GM19193 (cell line): ENCODE measurements at regions not wholly inside any gene's neighbourhood (a gene's known extent, or its start where the extent isn't known, plus 50 kb on each side); places are given as distances from the start of the nearest gene placed in this dataset.

Experiments
- POLR2A ChIP-seq: IDR thresholded peaks from 4 replicates; pipeline ENCODE4 v1.6.1; 2011; ENCODE audit not compliant: insufficient read depth, insufficient read length; ENCODE audit errors: extremely low read depth

DNA sequence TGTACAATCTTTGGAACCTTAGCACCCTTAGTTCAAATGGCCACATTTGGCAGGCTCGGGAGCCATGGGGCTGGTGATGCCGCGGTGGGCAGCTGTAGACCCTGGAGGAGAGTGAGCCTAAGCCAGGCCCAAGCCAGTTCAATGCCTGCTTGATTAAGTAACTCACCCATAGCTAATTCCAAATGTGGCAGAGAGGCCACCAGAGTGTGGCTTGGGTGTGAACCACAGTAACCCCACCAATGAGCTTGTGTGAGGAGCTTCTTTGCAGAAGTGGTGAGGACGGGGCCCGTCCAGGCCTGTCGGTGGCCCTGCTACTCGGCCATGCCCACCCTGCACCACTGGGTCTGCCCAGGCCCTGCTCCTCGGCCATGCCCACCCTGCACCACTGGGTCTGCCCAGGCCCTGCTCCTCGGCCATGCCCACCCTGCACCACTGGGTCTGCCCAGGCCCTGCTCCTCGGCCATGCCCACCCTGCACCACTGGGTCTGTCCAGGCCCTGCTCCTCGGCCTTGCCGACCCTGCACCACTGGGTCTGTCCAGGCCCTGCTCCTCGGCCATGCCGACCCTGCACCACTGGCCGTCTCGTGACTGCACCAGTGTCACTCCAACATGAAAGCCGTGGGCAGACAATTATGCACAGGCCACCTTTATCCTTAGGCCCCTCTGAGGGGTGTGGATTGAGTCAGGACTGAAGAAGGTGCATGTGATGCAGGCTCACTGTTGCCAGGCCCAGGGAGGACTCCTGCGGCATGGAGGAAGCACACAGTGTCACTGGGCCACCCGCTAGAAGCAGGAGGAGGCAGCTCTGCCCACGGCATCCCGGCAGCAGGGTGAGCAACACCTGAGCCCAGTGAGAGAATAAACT, 75.4 kb downstream of the MRPL36 start:
- TF ChIP-seq POLR2A, result no peak

DNA sequence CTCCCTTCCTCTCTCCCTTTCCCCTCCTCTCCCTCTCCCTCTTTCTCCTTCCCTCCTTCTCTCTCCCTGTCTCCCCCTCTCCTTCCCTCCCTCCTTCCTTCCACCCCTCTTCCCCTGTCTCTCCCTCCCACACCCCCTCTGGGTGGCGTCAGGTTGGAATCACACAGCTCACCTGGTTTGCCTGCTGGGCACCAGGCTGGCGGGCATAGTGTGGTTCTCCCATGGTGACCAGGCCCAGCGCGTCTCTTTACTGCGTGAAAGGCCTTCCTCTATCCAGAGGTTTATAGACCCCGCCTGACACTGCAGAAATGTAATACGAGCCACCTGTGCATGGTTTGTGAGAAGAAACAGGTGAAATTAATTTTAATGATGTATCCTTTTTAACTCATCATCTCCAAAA, 76.2 kb downstream of the MRPL36 start:
- TF ChIP-seq POLR2A, result no peak

DNA sequence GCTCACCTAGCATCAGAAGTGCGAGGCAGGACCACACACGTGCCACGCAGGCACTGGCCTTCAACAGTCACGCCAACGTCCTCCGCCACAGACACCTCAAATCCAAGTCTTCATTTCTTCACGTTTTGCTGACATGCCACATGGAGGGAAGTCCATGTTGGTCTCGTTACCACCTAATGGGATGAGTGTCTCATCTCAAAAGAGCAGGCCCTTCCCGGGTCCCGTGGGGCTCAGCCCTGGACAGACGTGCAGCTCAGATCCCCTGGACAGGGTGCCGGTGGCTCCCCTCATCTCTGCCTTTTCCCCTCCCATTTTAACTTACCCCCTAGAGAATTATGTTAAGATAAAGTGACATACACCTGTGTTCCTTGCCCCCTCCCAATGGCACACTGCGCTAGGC, 76.8 kb downstream of the MRPL36 start:
- TF ChIP-seq POLR2A, result no peak

DNA sequence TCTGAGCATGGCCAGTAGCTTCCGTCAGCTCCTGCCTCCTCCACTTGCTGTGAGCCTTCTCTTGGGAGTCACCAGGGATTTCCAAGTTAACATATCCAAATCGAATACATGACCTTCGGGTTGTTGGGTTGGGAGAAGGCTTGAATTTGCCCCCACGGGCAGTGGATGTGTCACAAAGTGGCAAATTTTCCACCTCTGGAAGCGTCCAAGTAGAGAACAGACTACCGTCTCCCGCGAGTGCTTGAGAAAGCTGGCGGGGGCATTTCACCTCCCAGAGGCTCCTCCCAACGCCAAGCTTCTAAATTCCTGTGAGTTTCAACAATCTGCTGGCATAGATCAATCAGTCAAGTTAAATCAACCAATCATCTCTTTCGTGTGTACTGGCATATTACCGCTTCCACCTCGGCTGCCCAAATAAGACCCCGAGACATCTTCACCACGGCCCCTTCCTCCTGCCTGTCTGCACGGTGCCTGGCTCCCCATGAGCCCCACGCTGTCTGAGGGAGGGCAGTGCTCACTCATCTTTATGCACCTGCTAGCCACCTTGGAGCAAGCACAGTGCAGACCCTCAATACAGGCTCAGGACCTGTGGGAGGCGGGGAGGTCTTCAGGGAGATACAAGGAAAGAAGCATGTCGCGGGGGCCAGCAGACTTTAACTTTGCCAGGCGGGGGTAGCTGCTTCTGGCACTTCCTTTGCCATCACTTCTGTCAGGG, 79.1 kb downstream of the MRPL36 start:
- TF ChIP-seq POLR2A, result no peak

DNA sequence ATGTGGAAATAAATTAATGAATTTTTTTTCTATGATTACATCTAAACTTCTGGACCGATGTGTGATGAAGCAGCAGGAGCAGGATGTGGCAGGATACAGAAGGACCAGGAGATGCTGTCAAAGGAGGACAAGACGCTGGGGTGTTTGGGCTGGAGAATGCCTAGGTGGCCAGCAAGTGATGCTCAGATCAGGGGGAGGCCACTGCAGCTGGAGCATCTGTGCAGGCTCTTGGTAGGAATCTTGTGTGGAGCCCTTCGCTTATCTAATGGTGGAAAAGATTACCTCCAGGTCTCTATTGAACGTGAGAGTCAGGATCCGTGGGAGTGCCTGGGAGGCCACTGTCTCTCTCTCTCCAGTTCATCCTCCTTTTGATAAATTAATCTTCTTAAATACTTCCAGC, 79.8 kb downstream of the MRPL36 start:
- TF ChIP-seq POLR2A, result no peak

DNA sequence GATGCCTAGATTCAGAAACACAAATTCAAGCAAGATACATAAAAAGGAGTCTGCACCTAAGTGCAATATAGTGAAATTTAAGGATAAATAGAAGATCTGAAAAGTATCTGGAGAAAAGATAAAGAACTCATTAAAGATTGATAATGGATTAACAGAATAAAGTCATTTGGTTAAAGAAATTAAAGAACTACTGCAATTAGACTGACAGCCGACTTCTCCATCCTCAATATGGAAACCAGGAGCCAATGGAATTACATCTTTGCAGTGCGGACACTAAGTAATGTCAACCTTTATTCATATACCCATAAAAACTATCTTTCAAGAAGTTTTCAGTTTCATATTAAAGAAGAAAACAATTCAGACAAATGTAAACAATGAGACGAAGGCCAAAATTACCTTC, 81.0 kb downstream of the MRPL36 start:
- TF ChIP-seq POLR2A, result no peak

DNA sequence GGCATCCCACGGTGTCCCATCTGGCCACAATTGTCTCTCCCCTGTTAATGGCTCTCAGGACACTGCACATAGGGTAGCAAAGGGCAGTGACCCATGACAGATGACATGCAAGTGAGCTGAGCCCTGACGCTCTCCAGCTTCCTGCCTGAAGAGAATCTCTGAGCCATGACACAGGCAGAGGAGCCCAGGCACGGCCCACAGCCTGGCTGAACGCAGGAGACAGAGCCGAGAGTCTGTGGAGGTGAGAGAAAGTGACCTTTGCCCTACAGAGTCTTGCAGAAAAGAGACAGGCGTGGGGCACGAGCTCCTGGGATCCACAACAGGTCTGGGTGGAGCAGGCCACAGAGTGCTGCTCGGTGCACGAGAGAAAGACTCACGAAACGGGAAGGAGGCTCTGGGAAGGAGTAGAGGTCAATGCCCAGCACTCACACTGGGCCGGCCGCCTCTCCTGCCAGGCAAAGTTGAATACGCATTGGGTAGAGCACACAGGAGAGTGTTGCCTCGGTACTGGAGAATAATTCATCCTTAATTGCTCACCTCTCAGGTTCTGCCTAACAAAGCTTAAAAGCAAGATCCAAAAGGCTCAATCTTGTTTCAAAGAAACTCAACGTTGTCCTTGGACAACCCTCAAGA, 90.3 kb downstream of the MRPL36 start:
- TF ChIP-seq POLR2A, result no peak

DNA sequence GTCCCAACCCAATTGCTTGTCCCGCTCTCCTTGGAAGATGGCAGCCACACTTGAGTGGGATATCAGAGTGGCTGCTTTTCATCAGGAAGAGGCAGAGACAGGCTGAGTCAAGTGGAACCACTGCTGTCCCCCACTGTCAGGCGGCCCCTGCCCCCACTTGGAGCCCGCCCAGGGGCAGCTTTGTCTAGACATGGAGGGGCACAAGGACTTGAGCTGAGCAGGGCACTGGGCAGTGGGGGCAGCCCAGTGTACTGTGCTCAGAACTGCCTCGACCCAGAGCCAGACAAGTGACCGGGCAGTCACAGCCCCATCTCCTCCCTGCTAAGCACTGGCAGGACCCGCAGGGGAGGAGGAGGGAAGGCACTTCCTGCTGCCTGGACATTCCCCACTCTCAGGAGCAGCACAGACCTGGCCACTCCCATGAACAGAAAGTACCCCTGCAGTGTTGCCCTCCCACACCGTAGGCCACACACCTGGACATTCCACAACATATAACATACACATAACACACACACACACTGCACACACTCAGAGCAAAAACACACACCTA, 91.0 kb downstream of the MRPL36 start:
- no peak for TF ChIP-seq POLR2A

DNA sequence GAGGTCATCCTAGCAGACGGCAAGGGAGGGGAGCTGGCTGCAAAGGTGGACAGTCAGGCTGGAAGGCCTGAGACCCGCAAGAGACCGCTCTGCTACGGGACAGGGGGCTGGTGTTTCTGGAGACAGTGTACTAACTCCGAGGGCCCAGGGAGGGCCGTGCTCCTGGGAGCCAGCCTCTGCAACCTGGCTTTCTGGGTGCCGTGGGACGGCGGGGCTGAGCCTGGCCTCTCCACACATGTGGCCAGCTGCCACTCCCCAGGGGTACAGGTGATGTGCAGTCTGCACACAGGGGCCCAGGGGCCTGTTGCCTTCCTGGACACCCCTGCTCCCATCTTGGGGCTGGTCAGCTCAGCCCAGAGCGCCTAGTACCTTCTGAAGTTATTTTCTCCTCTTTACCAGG, 92.2 kb downstream of the MRPL36 start:
- TF ChIP-seq POLR2A, result no peak

DNA sequence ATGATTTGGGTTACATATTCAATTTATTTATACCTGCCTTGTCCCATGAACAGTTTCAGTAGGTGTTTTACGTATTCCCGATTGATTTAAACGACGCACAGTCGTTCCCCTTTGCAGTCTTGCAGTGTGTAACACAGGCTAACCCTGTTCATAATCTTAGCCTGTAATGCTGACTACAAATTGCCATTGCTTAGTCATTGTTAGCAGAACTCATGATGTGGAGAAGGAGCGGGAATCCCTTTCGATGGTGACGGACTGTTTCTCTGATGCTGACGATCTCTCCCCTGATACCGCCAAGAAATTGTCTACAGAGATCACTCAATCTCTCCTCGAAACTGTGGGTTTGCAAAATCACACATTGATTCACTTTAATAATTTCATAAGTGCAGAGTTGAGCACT, 93.2 kb downstream of the MRPL36 start:
- no peak for TF ChIP-seq POLR2A

DNA sequence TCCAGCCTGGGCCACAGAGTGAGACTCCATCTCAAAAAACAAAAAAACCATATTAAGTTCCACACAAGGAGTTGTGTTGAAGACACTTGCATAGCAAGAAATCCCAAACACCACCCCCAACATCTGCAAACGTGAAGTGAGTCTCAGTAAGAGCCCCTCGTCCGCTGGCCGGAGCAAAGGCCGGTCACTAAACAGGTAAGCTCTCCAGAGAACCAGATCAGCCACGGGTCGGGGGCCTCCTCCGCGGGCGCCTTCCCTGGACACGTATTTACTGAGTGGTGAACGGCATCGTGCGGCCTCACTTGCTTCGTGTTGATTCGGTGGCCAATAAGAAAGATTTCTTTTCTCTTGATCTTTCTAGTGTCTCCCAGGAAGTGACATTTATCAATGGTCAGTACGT, 93.6 kb downstream of the MRPL36 start:
- TF ChIP-seq POLR2A, result no peak

DNA sequence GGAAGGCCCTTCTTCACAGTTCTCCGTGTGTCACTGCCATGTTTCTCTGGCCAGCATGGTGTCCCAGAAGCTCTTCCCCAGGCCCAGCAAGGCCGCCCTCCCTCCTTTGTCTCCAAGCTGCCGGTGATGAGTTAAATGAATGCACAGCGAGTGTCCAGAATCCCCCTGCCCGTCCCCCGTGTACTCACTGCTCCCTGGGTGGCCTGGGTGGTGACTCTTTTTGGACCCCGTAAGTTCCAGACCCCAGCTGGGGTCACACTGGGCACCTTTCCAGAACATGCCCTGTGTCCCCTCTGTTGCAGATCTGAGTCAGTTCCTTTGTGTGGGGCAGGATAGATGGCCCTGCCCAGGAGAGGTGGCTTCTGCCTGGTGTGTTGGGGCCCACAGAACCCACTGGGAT, 95.0 kb downstream of the MRPL36 start:
- TF ChIP-seq POLR2A, result no peak

DNA sequence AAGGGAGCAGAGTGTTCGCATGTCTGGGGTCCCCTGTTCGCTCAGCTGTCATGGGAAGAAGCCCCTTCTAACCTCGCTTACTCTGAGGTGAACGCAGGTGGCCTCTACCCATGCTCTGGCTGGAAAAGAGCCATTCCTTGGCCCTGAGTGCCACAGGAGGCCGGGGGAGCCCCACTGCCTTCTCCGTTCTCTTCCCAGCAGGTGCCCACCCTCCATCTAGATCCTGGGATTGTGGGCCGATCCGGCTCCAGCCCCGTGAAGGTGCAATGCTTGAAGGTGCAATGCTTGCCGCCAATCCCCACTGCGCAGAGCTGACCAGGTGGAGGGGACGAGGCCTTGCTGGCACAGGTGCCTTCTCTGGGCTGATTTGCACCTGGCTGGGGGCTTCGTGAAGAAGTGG, 95.4 kb downstream of the MRPL36 start:
- no peak for TF ChIP-seq POLR2A

DNA sequence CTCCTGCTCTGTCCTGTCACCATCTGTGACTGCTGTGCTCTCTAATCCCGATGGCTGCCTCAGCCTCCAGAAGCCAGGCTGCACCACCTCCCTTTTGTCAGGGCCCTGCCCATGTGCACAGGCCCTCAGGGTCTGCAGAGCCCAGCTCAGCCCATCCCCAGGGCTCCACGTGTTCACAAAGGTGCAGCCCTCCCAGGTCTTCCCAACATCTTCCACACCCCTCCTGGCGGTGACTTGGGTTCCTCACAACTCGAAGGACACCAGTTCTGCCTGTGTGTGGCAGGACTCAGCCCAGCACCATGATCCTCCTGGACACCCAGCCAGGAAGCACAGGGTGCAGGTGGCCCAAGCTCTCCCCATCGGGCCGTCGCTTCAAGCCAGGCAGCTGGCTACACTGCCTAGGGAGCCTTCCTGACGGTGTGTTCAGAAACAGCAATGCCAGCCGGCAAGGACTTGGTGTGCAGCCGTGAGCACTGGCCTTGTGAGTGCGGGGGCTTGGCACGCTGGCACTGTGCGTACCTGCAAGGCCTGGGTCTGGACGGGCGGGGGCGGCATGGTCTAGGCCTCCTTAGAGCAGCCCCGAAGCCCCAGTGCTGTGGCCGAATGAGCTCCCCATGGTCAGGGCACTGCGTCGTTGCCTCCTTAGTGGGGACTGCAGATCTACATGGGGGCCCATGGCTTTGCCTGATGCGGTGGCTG, 96.1 kb downstream of the MRPL36 start:
- no peak for TF ChIP-seq POLR2A

DNA sequence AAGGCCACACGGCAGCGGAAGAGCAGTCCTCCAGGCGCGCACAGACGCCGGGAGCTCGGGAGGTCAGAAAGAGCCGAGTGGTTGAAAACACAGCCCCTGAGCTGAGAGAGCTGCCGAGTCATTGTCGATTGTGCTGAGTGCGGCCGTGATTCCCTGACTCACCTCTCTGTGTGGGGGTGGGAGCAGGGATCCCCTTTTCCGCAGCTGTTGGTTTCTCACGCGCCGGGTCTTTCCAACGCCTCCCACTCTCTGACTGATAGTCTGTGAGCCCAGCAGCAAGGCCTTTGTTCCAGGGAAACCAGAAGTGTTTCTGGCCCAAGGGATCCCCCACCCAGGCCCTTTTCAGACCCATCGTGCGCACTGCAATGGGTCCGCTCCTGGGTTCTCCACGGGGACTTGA, 97.3 kb downstream of the MRPL36 start:
- TF ChIP-seq POLR2A, result no peak

DNA sequence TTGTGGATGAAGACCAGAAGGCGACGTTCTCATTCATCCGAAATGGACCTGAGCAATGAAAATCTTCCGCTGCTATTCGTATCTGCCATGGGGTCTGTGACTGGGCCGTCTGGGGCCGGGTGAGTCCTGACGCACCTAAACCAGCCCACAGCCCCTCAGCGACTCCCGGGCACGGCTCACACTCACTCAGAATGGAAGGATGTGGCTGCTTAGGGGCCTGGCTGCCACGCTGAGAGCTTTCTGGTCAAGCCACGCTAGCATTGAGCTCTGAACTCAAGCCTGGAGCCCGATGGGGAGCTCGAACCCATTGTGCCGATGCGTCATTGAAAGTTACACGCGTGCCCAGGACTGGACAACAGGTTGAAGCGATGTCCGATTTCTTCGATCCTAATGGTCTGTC, 97.8 kb downstream of the MRPL36 start:
- no peak for TF ChIP-seq POLR2A
